ENCODE measurements at regions not wholly inside any gene's neighbourhood (a gene's known extent, or its start where the extent isn't known, plus 50 kb on each side); places are given as distances from the start of the nearest gene placed in this dataset.

DNA sequence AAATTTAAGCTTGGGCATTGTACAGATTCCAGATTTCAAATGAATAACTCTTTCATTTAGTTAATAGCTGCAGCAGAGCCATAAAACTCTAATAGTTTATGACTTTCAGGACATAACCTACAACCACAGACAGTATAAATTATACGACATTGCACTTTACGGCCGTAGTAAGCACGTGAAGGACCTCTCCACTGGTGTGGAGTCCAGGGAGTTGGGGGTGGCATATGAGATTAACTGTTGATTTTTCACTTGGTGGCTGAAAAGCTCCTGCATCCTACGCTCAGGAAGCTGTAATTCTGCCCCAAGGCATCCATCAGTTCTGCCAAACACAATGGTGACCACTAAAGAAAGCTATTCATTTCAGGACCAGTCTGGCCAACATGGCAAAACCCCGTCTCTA is 376.2 kb downstream of the SOX11 start:
- no peak for DNase-seq (ENCODE audit: low read depth)

DNA sequence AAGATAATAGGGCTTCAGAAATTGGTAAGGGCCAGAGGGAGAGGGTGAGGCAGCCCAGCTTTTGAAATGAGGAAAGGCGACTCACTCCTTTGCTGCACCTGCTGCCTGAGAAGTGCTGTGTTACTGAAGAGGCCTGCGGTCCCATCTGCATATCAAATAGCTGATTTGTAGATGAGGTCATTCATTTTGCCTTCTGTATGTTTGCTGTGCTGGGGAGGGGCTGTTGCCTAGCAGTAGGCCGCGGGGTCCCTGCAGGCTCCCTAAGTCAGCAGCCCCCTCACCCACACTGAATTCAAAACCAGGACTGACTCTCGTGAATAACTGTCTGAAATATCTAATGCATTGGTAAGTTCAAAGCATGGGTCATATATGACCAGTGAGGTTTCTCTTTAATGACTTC is 377.2 kb downstream of the SOX11 start:
- no peak for DNase-seq (ENCODE audit: low read depth)

- no peak for DNase-seq (ENCODE audit: low read depth)
These were observed 379.3 kb downstream of the SOX11 start for GRCh38 chr2:6071519-6071918.

DNA sequence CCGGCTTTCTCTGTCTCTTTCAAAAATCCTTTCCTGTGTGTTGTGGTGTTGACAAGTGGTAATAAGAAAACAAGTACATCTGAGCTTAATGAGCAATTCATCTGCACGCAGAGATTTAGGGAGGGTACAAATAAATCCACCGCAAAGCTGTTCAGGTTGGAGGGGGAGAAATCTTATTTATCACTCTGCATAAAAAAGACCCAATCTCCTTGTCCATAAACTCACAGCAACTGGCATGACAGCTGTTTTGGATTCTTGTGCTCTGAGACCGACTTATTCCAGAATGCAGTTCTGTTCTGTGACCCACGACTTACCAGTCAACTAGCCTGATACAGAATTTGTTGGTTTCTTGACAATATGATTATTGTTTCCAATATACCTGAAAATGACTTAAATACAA is 380.1 kb downstream of the SOX11 start:
- DNase-seq (ENCODE audit: low read depth), result no peak

GRCh38 chr2:6072768-6073167 is 380.6 kb downstream of the SOX11 start:
- DNase-seq (ENCODE audit: low read depth), result no peak

- DNase-seq (ENCODE audit: low read depth), result no peak
These were observed 381.3 kb downstream of the SOX11 start for GRCh38 chr2:6073191-6074088.

- DNase-seq (ENCODE audit: low read depth), result no peak
These were observed 382.0 kb downstream of the SOX11 start for GRCh38 chr2:6074089-6074643.

DNA sequence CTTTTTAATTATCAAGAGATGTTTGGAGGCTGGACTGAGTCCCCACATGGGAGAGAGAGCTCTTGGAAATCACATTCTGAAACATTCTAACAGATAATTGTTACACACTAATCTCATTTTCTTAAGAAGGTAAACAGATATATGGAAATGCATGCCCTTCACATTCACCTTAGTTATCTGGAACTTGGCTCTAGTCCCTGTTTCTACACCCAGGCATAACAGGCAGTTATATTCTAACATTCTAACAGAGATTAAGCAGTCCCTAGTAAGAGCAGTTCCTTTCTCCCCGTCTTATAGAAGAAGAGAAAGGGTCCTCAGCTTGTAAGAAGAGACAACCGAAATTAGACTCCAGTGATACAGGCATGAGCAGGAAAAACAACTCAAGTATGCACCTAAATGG is 385.4 kb downstream of the SOX11 start:
- DNase-seq (ENCODE audit: low read depth), result no peak

DNA sequence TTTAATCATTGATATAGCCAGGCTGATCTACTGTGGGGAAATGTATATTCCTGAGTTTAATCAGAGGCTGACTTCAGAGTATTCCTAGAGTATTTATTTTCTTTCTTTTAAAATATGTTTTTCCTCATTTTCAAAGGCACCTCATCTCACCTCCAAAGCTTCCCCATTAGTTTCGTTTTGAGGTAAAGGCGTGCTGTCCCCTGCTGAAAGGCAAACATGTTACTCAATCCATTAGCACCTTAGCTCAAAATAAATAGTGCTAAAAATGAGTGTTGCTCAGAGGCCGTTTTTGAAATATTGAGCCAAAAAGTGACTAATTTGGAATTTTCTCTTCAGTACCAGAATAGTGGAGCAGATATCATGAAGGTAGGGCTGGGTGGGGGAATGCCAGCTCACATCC is 386.2 kb downstream of the SOX11 start:
- no peak for DNase-seq (ENCODE audit: low read depth)

GRCh38 chr2:6079405-6079804 is 387.2 kb downstream of the SOX11 start:
- no peak for DNase-seq (ENCODE audit: low read depth)

- no peak for DNase-seq (ENCODE audit: low read depth)
These were observed 389.0 kb downstream of the SOX11 start for GRCh38 chr2:6080932-6081753.

DNA sequence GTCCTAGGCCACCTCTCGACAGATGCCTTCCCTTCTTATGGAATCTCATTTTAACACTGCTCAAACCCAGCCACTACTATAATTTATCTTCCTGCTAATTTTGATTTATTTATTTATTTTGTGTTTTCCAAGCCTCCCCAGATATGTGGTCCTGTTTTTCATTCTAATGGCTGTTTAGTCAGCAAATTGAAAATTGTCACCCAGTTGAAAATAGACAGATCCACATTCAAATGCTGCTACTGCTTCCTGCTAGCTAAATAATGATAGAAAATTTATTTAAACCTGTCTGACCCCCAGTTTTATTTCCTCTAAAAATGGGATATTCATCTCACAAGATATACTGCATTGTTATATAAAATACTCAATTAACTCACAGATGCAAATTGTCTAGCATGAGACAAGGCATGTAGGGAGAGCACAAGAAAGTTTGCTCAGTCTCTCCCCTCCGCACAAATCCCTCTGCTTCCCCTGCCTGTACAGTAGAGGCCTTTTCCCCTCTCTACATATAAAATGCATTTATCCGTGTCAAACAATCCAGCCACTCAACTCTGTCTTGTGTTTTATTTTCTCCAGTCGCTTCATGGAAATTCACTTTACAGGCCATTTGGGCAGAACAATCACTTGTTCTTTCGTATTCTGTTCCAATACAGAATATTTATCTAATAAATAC is 389.9 kb downstream of the SOX11 start:
- DNase-seq (ENCODE audit: low read depth), result no peak

- DNase-seq (ENCODE audit: low read depth), result no peak
These were observed 390.4 kb downstream of the SOX11 start for GRCh38 chr2:6082625-6083018.

DNA sequence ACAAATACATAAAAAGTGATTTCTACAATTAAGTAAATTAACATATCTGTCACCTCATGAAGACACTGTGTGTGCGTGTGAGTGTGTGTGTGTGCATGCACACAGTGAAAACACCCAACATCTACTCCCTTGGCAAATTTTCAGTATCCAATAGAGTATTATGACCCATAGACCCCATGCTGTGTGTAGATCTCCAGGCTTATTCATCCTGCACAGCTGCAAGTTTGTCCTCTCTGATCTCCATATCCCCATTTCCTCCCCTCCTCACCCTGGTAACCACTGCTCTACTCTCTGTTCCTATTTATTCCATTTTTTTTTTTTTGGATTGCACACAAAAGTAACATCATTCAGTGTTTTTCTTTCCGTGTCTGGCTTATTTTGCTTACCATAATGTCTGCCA is 391.0 kb downstream of the SOX11 start:
- DNase-seq (ENCODE audit: low read depth), result no peak

DNA sequence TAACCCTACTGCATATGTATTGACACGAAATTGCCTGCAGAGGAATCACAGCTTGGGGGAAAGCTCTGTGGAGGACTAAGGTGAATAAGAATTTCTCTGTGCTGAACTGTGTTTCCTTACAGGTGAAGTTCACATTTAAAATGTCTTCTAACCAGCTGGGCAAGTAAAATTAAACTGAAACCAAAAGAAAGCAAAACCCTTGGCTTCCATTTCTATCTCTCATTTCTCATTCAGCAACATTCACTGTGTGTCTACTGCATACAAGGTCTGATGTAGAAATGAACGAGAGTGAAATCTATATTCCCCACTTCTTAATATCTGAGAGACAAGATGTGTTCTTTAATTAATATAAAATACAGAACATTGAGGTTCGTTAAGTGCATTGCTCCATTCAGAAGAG is 397.3 kb downstream of the SOX11 start:
- no peak for DNase-seq (ENCODE audit: low read depth)

GRCh38 chr2:6103372-6103771 is 411.2 kb downstream of the SOX11 start:
- no peak for DNase-seq (ENCODE audit: low read depth)

DNA sequence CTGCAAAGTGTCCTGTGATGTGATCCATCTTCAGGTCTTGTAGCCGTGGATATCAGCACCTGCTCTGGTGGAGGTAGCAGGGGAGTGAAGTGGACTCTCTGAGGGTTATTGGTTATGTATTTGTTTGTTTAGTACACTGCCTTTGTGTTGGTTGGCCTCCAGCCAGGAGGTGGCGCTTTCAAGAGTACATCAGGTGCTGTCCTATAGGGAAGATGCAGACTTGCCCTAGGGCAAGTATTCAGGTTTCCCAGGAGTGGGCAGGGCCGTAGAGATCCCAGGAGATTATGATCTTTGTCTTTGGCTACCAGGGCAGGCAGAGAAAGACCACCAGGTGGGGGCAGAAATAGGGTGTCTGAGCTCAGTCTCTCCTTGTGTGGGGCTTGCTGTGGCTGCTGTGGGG is 411.8 kb downstream of the SOX11 start:
- DNase-seq (ENCODE audit: low read depth), result no peak

- no peak for DNase-seq (ENCODE audit: low read depth)
These were observed 415.1 kb downstream of the SOX11 start for GRCh38 chr2:6107290-6107689.

DNA sequence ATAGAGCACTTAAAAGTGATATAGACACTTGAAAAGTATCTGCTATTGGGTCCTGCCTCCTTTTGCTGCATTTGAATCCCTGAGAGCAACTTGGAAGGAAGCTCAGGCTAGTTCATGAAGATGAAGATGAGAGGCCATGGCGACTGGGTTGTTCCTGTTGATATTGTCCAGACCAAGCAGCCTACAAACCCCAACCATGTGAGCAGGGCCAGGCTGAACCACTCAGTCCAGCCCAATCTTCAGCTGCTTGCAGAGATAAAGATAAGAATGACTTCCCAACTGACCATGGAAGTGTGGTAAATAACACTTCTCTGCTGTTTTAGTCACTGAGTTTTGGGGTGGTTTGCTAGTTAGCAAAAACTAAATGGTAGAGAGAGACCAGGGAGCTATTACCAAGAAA is 417.6 kb downstream of the SOX11 start:
- DNase-seq (ENCODE audit: low read depth), result no peak

DNA sequence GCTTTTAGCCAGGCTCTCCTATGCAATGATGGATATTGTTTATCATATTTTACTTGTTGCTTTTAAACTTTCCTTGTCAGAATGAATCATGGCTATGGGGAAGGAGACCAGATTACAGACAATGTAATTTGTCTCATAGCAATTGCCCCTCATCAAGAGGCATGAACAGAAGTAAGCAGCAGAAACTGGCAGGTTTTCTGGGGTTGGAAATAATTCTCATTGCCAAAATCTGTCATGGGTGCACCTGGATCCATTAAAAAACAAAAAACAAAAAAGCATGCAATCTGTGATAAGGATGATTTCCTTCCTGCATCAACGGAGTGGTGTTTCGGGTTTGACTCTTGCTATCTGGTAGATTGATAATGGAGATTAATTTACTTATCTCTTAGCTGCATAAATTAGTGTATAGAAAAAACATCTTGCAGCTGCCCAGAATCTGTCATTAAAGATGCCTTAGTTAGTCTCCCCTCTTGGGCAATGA is 419.6 kb downstream of the SOX11 start:
- DNase-seq (ENCODE audit: low read depth), result no peak

- DNase-seq (ENCODE audit: low read depth), result no peak
These were observed 421.6 kb downstream of the SOX11 start for GRCh38 chr2:6113786-6114185.

DNA sequence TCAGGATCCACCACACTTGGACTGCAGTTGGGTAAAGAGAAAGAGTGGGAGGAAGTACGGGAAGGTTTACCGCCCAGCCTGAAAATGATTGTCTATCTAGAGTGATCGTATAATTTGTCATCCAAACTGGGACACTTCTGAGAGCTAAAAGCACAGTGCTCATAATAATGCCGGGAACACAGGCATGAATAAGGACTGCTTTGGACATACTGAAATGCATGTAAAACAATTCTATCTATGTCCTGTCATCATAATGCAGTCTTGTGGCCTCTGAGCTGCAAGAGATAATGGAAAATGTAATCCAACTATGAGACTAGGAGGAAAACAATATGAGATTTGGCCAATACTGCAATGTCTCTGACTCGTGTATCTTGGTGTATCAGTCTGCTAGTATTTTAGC is 435.5 kb downstream of the SOX11 start:
- no peak for DNase-seq (ENCODE audit: low read depth)
